HG02571 (cell line): ENCODE measurements at regions not wholly inside any gene's neighbourhood (a gene's known extent, or its start where the extent isn't known, plus 50 kb on each side); places are given as distances from the start of the nearest gene placed in this dataset.

Experiments used
- ATAC-seq: cut with Tn5 transposase; IDR thresholded peaks from one replicate; pipeline ENCODE4 v1.9.1; 2021; ENCODE audit warnings: mild to moderate bottlenecking, moderate library complexity; ENCODE audit not compliant: unreplicated experiment

GRCh38 chr10:78357141-78358063 is 323.7 kb downstream of the RPS24 start:
- ATAC-seq, result no peak

GRCh38 chr10:78358351-78358750 is 324.7 kb downstream of the RPS24 start:
- no peak for ATAC-seq

DNA sequence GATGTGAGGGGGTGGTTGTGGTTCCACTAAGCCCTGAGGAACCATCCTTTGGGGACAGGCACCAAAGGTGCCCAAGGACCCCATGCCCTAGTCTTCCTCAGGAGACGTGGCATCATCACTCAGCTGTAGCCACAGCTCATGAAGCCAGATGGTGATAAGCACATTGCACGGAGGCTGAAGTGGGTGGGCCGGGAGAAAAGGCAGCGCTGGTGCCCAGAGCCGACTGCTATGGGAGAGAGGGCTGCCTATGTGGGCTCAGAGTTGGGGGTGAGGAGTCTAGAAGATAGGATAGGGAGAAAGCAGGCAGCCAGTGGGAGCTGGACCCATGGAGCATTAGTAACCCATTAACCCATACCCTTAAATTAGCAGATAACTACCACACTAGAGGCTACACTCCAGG is 325.3 kb downstream of the RPS24 start:
- ATAC-seq, result no peak

DNA sequence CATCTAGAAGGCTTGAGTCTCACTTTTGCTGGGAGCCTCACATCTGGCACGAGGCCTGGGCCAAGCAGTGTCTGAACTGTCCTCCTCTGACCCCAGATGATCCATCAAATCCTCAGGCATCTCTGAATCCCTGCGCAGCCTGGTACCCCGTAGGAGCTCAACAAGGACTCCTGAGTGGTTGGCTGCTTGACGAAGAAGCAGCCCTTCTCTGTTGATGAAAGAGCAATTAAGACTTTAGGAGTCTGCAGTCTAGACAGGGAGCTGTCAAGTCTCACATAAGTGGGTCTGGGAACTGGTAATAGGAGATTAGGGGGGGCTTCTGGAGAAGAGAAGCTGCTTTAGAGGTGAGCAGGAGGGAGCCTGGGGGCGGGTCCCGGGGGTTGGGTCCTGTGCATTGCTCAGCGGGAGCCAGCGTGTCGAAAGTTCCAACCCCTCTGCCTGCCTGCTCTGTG is 326.0 kb downstream of the RPS24 start:
- no peak for ATAC-seq

GRCh38 chr10:78360284-78360683 is 326.6 kb downstream of the RPS24 start:
- no peak for ATAC-seq

DNA sequence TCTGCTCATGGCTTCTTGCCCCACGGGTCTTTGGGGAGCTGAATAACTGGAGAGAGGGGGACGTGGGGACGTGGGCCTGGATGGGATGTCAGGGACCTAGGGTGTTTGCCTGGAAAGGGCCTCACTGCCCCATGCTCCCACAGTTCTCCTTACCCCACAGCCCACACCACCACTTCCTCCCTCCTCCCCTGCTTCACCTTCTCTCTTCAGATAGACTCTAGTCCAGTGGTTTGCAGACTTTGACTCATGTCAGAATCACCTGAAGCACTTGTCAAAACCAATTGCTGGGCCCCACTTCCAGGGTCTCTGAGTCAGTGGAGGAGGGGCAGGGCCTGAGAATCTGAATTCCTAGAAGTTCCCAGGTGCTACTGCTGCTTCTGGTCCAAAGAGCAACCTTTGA is 327.4 kb downstream of the RPS24 start:
- no peak for ATAC-seq

GRCh38 chr10:78362406-78363022 is 328.9 kb downstream of the RPS24 start:
- no peak for ATAC-seq

DNA sequence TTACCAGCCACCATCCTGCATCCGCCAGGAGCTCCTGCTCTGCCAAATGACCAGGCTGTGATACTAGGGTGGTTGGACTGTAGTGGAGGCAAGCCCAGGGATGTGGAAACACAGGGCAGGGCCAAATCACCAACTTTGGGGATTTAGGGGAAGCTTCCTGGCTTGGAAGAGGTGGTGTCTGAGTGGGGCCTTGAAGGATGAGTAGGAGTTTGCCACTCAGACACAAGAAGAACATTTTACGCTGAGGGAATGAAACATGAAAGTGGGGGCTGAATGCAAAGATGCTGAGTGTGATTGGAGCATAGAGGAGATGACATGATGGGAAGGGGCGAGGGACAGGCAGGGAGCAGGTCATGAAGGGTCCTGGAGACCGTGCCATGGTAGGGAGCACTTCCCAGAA is 329.5 kb downstream of the RPS24 start:
- no peak for ATAC-seq

GRCh38 chr10:78365694-78366093 is 332.0 kb downstream of the RPS24 start:
- no peak for ATAC-seq

- ATAC-seq, result no peak
Observed at GRCh38 chr10:78366663-78367411, 333.2 kb downstream of the RPS24 start.

DNA sequence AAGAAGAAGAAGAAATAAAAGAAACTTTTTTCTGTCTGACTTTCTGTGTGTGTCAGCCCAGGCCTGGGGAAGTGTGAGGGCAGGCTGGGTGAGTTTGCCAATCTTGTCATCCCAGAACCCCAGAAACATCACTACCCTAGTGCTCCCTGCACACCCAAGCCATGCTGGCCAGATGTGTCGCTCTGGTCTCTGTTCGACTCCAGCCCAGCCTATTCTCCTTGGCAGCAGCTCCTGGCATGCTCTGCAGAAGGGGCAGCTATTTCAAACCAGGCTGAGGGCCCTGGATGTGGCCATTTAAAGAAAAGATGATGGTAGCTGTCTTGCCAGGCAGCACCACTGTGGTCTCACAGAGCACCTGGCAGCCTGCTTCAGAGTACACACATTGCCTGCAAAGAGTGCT is 334.1 kb downstream of the RPS24 start:
- ATAC-seq, result no peak

GRCh38 chr10:78371136-78371535 is 337.5 kb downstream of the RPS24 start:
- ATAC-seq, result no peak

DNA sequence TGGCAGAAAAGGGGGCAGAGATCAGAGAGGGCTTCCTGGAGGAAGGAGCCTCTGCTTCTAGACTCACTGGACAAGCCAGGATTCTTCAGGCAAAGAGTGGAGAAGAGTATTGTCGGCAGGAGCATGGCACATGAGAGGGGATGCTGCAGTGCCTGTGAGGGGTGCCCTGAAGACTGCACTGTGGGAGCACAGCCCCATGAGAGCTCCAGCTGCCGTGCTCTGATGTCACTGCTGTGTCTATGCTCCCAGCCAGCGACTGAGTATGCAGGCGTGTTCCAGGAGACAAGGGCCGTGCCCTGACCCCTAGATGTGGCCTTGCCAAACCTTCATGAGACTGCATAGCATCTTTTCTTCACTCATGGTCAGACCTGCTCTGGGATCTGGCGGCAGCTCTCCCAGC is 339.1 kb downstream of the RPS24 start:
- no peak for ATAC-seq

DNA sequence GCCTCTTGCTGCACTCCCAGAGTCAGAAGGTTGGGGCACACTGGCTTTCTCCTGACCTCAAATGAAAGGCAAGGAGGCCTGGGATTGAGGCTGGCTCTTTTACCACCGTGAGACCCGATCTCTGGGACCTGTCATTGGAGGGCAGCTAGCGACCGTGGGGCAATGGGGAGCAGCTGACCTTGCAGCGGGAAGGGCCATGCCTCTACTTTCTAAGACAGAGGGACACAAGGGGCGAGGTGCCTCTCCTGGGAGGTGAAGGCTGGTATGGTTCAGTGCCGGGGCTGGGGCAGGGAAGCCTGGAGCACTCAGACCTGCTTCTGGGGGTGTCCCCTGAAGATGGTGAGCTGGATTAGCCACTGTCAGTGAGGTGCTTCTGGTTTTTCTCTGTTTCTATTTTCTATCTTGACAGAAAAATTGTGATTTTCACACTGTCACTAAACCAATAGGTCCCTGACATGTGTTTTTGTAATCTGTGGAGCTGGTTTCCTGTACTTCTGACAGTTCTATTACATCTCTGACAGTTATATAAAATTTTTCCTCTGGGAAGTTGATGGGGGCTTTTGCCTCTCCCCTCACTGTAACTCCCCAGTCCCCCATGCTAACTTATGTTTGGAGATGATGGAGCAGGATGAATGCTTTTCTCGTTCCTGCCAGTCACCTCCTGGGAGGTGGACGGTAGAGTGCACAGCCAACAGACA is 340.8 kb downstream of the RPS24 start:
- no peak for ATAC-seq

DNA sequence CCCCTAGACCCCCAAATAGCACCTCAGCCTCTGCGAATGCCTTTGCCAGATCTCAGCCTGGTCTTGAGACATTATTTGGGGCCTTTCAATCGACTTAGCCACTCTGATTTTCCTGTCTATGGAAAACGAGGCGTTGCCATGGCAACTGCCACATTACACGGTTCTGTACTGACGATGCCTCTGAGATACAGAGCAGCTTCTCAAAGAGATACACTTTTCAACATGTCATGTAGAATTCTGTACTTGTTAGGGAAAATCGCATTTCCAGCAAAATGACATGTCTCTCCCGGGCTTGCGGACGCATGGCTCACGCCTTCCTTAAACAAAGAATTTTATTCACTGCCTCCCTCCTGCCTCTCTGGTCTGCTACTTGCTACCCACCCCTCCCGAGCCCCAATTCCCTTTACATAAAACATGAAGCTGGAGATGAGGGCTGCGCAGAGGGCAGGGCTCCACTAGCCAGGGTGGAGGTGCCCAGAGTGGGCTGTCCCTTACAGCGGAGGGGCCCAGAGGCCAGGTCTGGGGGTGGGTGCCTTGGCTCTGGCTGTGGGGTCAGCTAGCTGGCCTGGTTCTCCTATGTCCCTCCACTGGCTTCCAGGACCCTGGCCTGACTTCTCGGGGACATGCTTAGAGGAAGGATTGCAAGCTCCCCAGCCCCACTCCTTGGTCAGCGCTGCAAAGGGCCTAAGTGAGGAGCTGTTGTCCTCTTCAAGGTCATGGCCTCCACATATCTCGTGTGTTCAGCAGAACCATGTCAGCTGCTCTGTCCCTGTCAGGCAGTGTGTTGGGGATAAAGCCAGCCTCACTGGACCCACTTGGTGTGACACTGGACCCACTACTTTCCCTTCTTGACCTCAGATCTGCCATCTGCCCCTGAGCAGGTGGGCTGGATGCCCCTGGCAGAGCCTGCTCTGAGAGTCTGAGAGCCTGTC is 342.5 kb downstream of the RPS24 start:
- ATAC-seq, result no peak

DNA sequence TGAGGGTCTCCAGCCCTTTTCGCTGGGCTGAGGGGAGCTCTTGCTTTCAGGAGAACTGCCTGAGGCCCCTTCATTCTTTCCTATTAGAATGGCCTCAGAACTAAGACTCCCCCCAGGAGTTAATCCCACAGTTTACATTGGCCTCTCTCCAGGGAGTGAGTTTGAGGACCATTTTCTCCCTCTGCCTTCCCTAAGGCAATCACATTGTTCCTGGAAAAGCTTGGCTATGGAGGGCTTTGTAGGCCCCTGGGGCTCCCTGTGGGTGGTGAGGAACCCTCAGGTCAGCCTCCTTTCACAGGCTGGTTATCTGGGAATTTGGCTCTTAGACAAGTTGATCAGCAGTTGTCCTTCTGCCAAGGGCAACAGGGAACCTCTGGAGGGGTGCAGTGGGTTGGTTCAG is 343.7 kb downstream of the RPS24 start:
- ATAC-seq, result no peak

- no peak for ATAC-seq
Observed at GRCh38 chr10:78378192-78378591, 344.5 kb downstream of the RPS24 start.

DNA sequence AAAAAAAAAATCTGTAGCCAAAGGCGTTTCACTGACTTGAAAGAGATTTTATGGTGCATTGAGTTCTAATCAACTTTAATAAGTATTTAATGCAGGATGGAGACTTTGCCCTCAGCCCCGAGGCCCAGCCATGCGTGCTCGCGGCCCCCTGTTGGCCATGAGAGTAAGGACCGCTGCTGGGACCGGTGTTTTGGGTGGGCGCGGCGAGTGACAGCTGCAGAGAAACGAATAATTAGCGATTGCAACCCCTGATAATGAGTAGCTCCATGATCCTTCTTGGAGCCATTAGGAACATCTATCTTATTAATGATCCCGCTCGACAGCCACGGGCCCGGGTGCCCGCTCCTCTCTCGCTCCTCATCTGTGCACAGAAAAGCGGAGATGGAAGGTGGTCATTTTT is 347.4 kb downstream of the RPS24 start:
- ATAC-seq, result no peak

GRCh38 chr10:78382047-78382446 is 348.4 kb downstream of the RPS24 start:
- ATAC-seq, result no peak

DNA sequence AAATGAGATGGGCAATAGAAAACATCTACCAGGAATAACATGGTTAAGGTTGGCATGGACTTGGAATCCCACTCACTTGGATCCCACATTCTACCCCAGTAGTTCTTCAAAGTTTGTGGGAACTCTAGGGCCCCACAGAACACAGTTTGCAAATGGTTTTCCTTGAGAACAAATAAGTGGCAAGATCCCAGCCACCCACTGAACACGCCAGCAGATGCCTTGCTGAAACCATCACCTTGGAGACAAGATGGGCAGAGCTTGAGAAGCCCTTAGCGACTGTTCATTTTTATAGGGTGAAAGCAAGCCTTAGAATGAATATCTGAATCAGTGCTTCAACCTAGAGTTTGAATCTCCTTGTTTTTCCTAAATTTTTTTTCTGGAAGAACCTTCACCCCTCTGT is 349.1 kb downstream of the RPS24 start:
- ATAC-seq, result no peak
